ENCODE measurements at regions not wholly inside any gene's neighbourhood (a gene's known extent, or its start where the extent isn't known, plus 50 kb on each side); places are given as distances from the start of the nearest gene placed in this dataset.

DNA sequence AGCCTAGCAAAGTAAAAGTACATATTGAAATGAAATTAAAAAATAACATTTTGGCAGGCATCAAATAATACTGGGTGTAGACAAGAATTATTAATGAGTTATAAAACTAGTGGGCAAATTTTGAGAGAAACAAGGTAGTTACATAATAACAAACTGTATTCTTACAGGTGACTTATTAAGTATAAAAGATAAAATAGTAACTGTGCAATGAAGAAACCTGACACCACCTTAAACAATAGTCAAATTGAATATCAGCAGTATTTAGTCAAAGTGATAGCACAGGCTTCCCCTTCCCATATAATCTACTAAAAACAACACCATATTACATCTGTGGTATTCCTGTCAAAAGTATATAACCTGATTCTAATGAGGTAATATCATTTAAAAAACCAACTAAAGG, 1099.8 kb upstream of the CRIM1 start:
- TF ChIP-seq, protein P1, sequence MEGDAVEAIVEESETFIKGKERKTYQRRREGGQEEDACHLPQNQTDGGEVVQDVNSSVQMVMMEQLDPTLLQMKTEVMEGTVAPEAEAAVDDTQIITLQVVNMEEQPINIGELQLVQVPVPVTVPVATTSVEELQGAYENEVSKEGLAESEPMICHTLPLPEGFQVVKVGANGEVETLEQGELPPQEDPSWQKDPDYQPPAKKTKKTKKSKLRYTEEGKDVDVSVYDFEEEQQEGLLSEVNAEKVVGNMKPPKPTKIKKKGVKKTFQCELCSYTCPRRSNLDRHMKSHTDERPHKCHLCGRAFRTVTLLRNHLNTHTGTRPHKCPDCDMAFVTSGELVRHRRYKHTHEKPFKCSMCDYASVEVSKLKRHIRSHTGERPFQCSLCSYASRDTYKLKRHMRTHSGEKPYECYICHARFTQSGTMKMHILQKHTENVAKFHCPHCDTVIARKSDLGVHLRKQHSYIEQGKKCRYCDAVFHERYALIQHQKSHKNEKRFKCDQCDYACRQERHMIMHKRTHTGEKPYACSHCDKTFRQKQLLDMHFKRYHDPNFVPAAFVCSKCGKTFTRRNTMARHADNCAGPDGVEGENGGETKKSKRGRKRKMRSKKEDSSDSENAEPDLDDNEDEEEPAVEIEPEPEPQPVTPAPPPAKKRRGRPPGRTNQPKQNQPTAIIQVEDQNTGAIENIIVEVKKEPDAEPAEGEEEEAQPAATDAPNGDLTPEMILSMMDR (IDR thresholded peaks at IDR 0.05; ENCODE audit: control insufficient read depth, insufficient read depth, low read depth, low read length, missing control alignments) = no peak
- no peak for DNase-seq (ENCODE audit: low read depth)
- H3K4me3 ChIP-seq (ENCODE audit: control insufficient read depth, low read depth, low read length) = no peak overlapping the region

- TF ChIP-seq, protein P1 (IDR thresholded peaks at IDR 0.05; ENCODE audit: control insufficient read depth, insufficient read depth, low read depth, low read length, missing control alignments) = no peak
- no peak overlapping the region for H3K4me3 ChIP-seq (ENCODE audit: control insufficient read depth, low read depth, low read length)
- no peak for DNase-seq (ENCODE audit: low read depth)
Observed at GRCh38 chr2:35251156-35251555, 1104.4 kb upstream of the CRIM1 start.

- no peak overlapping the region for H3K4me3 ChIP-seq (ENCODE audit: control insufficient read depth, low read depth, low read length)
- DNase-seq (ENCODE audit: low read depth) = no peak
- TF ChIP-seq, protein P1 (IDR thresholded peaks at IDR 0.05; ENCODE audit: control insufficient read depth, insufficient read depth, low read depth, low read length, missing control alignments) = no peak
Observed at GRCh38 chr2:35246702-35247101, 1108.9 kb upstream of the CRIM1 start.

GRCh38 chr2:35228584-35228983, 1127.0 kb upstream of the CRIM1 start:
- no peak for DNase-seq (ENCODE audit: low read depth)
- TF ChIP-seq, protein P1 (IDR thresholded peaks at IDR 0.05; ENCODE audit: control insufficient read depth, insufficient read depth, low read depth, low read length, missing control alignments) = no peak
- H3K4me3 ChIP-seq (ENCODE audit: control insufficient read depth, low read depth, low read length) = no peak overlapping the region

GRCh38 chr2:35220461-35220860, 1135.1 kb upstream of the CRIM1 start:
- TF ChIP-seq, protein P1 (IDR thresholded peaks at IDR 0.05; ENCODE audit: control insufficient read depth, insufficient read depth, low read depth, low read length, missing control alignments) = no peak
- no peak for DNase-seq (ENCODE audit: low read depth)
- H3K4me3 ChIP-seq (ENCODE audit: control insufficient read depth, low read depth, low read length) = no peak overlapping the region

DNA sequence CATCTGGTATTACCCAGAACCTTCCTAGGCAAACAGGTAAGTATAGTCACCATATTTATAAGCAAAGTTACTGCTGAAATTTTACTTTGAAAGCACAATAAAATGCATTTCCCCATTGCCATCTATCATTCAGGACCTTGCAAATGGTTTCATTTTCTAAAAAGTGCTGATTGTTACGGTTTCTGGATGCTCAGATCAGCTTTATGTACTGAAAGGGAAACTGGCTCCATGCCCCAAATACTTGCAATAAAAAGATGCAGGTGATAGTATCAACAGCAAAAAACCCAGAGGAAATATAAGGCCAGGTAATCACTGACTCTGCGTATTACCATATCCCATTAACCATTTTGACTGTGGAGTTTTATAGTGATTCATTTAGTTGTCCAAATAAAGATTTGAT, 1150.7 kb upstream of the CRIM1 start:
- no peak for DNase-seq (ENCODE audit: low read depth)
- TF ChIP-seq, protein P1 (IDR thresholded peaks at IDR 0.05; ENCODE audit: control insufficient read depth, insufficient read depth, low read depth, low read length, missing control alignments) = no peak

DNA sequence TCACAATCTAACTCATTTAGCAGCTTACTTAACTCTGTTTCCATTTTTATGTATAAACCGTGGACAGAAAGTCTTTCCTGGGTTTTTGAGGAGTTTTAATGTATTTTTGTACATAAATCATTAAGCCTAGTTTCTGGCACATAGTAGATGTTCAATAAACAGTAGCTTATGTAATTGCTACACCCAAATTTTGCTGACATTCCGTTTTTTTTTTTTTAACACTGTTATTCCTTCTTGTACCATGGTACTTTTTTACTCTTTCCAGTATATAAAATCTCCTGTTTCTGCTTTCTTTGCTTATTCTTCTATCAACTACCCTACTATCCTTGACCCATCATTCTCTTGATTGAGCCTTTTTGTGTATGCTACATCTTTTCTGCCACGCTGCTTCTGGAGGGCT, 1151.3 kb upstream of the CRIM1 start:
- no peak overlapping the region for H3K4me3 ChIP-seq (ENCODE audit: control insufficient read depth, low read depth, low read length)
- TF ChIP-seq, protein P1 (IDR thresholded peaks at IDR 0.05; ENCODE audit: control insufficient read depth, insufficient read depth, low read depth, low read length, missing control alignments) = no peak
- DNase-seq (ENCODE audit: low read depth) = no peak

More for the DNA sequence above, 1150.7 kb upstream of the CRIM1 start:
- no peak overlapping the region for H3K4me3 ChIP-seq (ENCODE audit: control insufficient read depth, low read depth, low read length)
